GM23338 (cell line): ENCODE measurements at regions not wholly inside any gene's neighbourhood (a gene's known extent, or its start where the extent isn't known, plus 50 kb on each side); places are given as distances from the start of the nearest gene placed in this dataset.

Experiments used
- ATAC-seq: fragments of 200-7000 bp; cut with Tn5 transposase; 3 replicates; pipeline ENCODE4 v1.9.1; 2020
- DNase-seq: peaks from one replicate; pipeline ENCODE4 v3.0.0-alpha.2; 2015; ENCODE audit warnings: low spot score
- H2AFZ ChIP-seq: fragments of 200-600 bp; sonication (generic); 2 replicates; pipeline ENCODE4 v1.8.0; 2016; ENCODE audit warnings: antibody characterized with exemption, mild to moderate bottlenecking, moderate library complexity
- H3F3A ChIP-seq: fragments of 200-600 bp; sonication (generic); replicated peaks from 2 replicates; pipeline ENCODE4 v1.8.0; 2017; ENCODE audit warnings: antibody characterized with exemption, mixed run types, low read depth
- H3K27ac ChIP-seq: fragments of 200-600 bp; sonication (generic); 2 replicates; pipeline ENCODE4 v1.6.1; 2016; ENCODE audit warnings: low read depth
- H3K27me3 ChIP-seq: fragments of 200-600 bp; sonication (generic); 2 replicates; pipeline ENCODE4 v1.8.0; 2016; ENCODE audit warnings: mild to moderate bottlenecking, mixed run types, moderate library complexity; ENCODE audit not compliant: insufficient read depth
- H3K36me3 ChIP-seq: fragments of 200-600 bp; sonication (generic); 2 replicates; pipeline ENCODE4 v1.8.0; 2016; ENCODE audit warnings: mild to moderate bottlenecking; ENCODE audit not compliant: insufficient read depth
- H3K4me1 ChIP-seq: fragments of 200-600 bp; sonication (generic); 2 replicates; pipeline ENCODE4 v1.8.0; 2016; ENCODE audit warnings: mild to moderate bottlenecking, moderate library complexity; ENCODE audit not compliant: insufficient read depth
- H3K4me2 ChIP-seq: fragments of 200-600 bp; sonication (generic); 2 replicates; pipeline ENCODE4 v1.7.1; 2017; ENCODE audit warnings: mixed run types
- H3K4me3 ChIP-seq: fragments of 200-600 bp; sonication (generic); 2 replicates; pipeline ENCODE4 v1.6.1; 2016; ENCODE audit warnings: mixed run types
- H3K79me2 ChIP-seq: fragments of 200-600 bp; sonication (generic); replicated peaks from 2 replicates; pipeline ENCODE4 v1.8.0; 2017; ENCODE audit warnings: mild to moderate bottlenecking; ENCODE audit not compliant: insufficient read depth
- H3K9me2 ChIP-seq: fragments of 200-600 bp; sonication (generic); 2 replicates; pipeline ENCODE4 v1.8.0; 2017; ENCODE audit not compliant: insufficient read depth
- H4K20me1 ChIP-seq: fragments of 200-600 bp; sonication (generic); replicated peaks from 2 replicates; pipeline ENCODE4 v1.8.0; 2017; ENCODE audit warnings: mild to moderate bottlenecking; ENCODE audit not compliant: insufficient read depth
- H3K27ac Mint-ChIP-seq: 2 replicates; pipeline ENCODE4 v1.8.0; 2020; ENCODE audit warnings: inconsistent platforms, mild to moderate bottlenecking, moderate library complexity, mixed read lengths
- H3K27me3 Mint-ChIP-seq: 3 replicates; pipeline ENCODE4 v1.8.0; 2022; ENCODE audit warnings: low read depth, mild to moderate bottlenecking, moderate library complexity, mixed read lengths, inconsistent platforms; ENCODE audit not compliant: insufficient read depth, poor library complexity
- H3K36me3 Mint-ChIP-seq: 3 replicates; pipeline ENCODE4 v1.8.0; 2021; ENCODE audit warnings: low read depth, mild to moderate bottlenecking, inconsistent platforms, moderate library complexity, mixed read lengths
- H3K4me1 Mint-ChIP-seq: 3 replicates; pipeline ENCODE4 v1.8.0; 2020; ENCODE audit warnings: mild to moderate bottlenecking, inconsistent platforms, mixed read lengths
- H3K4me3 Mint-ChIP-seq: 3 replicates; pipeline ENCODE4 v1.8.0; 2021; ENCODE audit warnings: moderate library complexity, mild to moderate bottlenecking, inconsistent platforms, mixed read lengths
- H3K9me3 Mint-ChIP-seq: 3 replicates; pipeline ENCODE4 v1.8.0; 2020; ENCODE audit warnings: moderate library complexity, mild to moderate bottlenecking, inconsistent platforms, mixed read lengths
- CREB1 ChIP-seq: fragments of 250-450 bp; sonication (Bioruptor Pico); IDR thresholded peaks from 2 replicates; pipeline ENCODE4 v1.5.0; 2020; ENCODE audit warnings: low read depth, mild to moderate bottlenecking, moderate library complexity
- EZH2 ChIP-seq: fragments of 200-600 bp; sonication (generic); IDR thresholded peaks from one replicate; pipeline ENCODE4 v1.8.0; 2017; ENCODE audit warnings: antibody characterized with exemption, mild to moderate bottlenecking, low read depth; ENCODE audit not compliant: unreplicated experiment
- EZH2phosphoT487 ChIP-seq: fragments of 200-600 bp; sonication (generic); IDR thresholded peaks from one replicate; pipeline ENCODE4 v1.8.1; 2018; ENCODE audit warnings: antibody characterized with exemption; ENCODE audit not compliant: unreplicated experiment
- JUNB ChIP-seq: IDR thresholded peaks from one replicate; pipeline ENCODE4 v1.6.1; 2016; ENCODE audit warnings: antibody characterized with exemption; ENCODE audit not compliant: unreplicated experiment
- NANOG ChIP-seq: IDR thresholded peaks from 2 replicates; pipeline ENCODE4 v1.6.1; 2016; ENCODE audit warnings: antibody characterized with exemption, borderline replicate concordance
- POLR2AphosphoS5 ChIP-seq: IDR thresholded peaks from 2 replicates; pipeline ENCODE4 v1.6.1; 2016; ENCODE audit warnings: antibody characterized with exemption, low read depth
- REST ChIP-seq: IDR thresholded peaks from one replicate; pipeline ENCODE4 v1.6.1; 2018; ENCODE audit warnings: antibody characterized with exemption; ENCODE audit not compliant: unreplicated experiment
- STAT1 ChIP-seq: IDR thresholded peaks from one replicate; pipeline ENCODE4 v1.6.1; 2016; ENCODE audit warnings: antibody characterized with exemption; ENCODE audit not compliant: unreplicated experiment
- ZNF114 ChIP-seq: fragments of 250-450 bp; sonication (Bioruptor Pico); IDR thresholded peaks from 2 replicates; pipeline ENCODE4 v1.5.0; 2020; ENCODE audit warnings: mild to moderate bottlenecking, moderate library complexity
- ZNF331 ChIP-seq: fragments of 250-450 bp; sonication (Bioruptor Pico); IDR thresholded peaks from 2 replicates; pipeline ENCODE4 v1.5.0; 2020; ENCODE audit warnings: low read depth, mild to moderate bottlenecking, moderate library complexity
- ZNF462 ChIP-seq: fragments of 250-450 bp; sonication (Bioruptor Pico); IDR thresholded peaks from 2 replicates; pipeline ENCODE4 v1.5.0; 2020; ENCODE audit warnings: mild to moderate bottlenecking, moderate library complexity
- TF ChIP-seq, protein P1 (sequence below): IDR thresholded peaks from 2 replicates; pipeline ENCODE4 v1.6.1; 2016; ENCODE audit warnings: antibody characterized with exemption
- TF ChIP-seq, protein P2 (sequence below), 2 experiments: fragments of 200-600 bp in 1 of 2; sonication (generic) in 1 of 2; conservative IDR thresholded peaks; 2 replicates each; pipeline versions ENCODE4 v1.5.1 to v1.6.1; 2016 to 2017; ENCODE audit warnings: antibody characterized with exemption in 2 of 2, low read depth in 2 of 2, mild to moderate bottlenecking in 2 of 2, moderate library complexity in 1 of 2

DNA sequence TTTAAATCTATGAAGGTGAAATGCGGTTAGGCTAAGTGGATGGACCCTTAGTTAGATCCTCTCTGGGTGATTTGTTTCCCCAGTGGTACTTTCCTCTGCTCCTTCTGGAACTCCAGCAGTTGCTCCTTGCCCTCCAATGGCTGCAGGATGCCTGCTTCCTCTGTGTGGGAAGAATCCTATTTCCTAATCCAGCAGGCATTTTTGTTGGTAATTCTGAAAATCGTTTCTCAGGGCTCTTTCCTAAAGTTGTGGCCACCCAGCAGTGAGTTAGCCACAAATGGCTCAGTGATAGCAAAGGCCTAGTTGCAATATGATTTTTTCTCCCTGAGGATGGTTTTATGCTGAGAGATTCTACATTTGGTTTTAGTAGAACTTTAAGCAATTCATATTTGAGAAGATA, 332.3 kb upstream of the C2CD4B start:
- Histone ChIP-seq H3K36me3 (no peaks in the 10 kb centered on the region), H4K20me1 (no peaks in the 10 kb centered on the region), H3F3A (no peaks in the 10 kb centered on the region), H3K4me2 (no peak overlapping the region), H3K4me3 (no peak overlapping the region), H3K79me2 (no peaks in the 10 kb centered on the region), H2AFZ (no peak overlapping the region), H3K27me3 (no peaks in the 10 kb centered on the region), H3K27ac (no peak overlapping the region), H3K9me2 (no peaks in the 10 kb centered on the region), H3K4me1 (no peaks in the 10 kb centered on the region)
- ATAC-seq, result no peak
- DNase-seq, result no peak
- no peaks in the 10 kb centered on the region for H3K27me3 Mint-ChIP-seq
- no peaks in the 10 kb centered on the region for H3K36me3 Mint-ChIP-seq
- H3K4me3 Mint-ChIP-seq, result no peak overlapping the region
- H3K9me3 Mint-ChIP-seq, result no peaks in the 10 kb centered on the region
- no peak overlapping the region for H3K27ac Mint-ChIP-seq
- H3K4me1 Mint-ChIP-seq, result peaks cover 9% of the 10 kb centered on the region
- TF ChIP-seq EZH2phosphoT487 (no peak), JUNB (no peak), CREB1 (no peak), ZNF114 (CRISPR knock-in tag) (no peak), EZH2 (no peak), STAT1 (no peak), ZNF462 (CRISPR knock-in tag) (no peak), POLR2AphosphoS5 (no peak), NANOG (no peak), ZNF331 (CRISPR knock-in tag) (no peak), REST (no peak)
- TF ChIP-seq, protein P1, sequence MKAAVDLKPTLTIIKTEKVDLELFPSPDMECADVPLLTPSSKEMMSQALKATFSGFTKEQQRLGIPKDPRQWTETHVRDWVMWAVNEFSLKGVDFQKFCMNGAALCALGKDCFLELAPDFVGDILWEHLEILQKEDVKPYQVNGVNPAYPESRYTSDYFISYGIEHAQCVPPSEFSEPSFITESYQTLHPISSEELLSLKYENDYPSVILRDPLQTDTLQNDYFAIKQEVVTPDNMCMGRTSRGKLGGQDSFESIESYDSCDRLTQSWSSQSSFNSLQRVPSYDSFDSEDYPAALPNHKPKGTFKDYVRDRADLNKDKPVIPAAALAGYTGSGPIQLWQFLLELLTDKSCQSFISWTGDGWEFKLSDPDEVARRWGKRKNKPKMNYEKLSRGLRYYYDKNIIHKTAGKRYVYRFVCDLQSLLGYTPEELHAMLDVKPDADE, result no peak
- TF ChIP-seq, protein P2, sequence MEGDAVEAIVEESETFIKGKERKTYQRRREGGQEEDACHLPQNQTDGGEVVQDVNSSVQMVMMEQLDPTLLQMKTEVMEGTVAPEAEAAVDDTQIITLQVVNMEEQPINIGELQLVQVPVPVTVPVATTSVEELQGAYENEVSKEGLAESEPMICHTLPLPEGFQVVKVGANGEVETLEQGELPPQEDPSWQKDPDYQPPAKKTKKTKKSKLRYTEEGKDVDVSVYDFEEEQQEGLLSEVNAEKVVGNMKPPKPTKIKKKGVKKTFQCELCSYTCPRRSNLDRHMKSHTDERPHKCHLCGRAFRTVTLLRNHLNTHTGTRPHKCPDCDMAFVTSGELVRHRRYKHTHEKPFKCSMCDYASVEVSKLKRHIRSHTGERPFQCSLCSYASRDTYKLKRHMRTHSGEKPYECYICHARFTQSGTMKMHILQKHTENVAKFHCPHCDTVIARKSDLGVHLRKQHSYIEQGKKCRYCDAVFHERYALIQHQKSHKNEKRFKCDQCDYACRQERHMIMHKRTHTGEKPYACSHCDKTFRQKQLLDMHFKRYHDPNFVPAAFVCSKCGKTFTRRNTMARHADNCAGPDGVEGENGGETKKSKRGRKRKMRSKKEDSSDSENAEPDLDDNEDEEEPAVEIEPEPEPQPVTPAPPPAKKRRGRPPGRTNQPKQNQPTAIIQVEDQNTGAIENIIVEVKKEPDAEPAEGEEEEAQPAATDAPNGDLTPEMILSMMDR (conservative IDR thresholded peaks at IDR 0.05; ENCODE audit: low read depth in 2 of 2), result no peak
